GM21390 (cell line): ENCODE measurements at regions not wholly inside any gene's neighbourhood (a gene's known extent, or its start where the extent isn't known, plus 50 kb on each side); places are given as distances from the start of the nearest gene placed in this dataset.

Experiments used
- ATAC-seq: cut with Tn5 transposase; IDR thresholded peaks from one replicate; pipeline ENCODE4 v1.9.1; 2021; ENCODE audit not compliant: unreplicated experiment

- no peak for ATAC-seq
Measured at GRCh38 chr9:97747201-97747965, 50.2 kb upstream of the XPA start.

- no peak for ATAC-seq
Measured at GRCh38 chr9:97748525-97748924, 51.4 kb upstream of the XPA start.

GRCh38 chr9:97749928-97750327 is 52.8 kb upstream of the XPA start:
- ATAC-seq = no peak

- ATAC-seq = no peak
Measured at GRCh38 chr9:97751531-97751930, 54.4 kb upstream of the XPA start.

GRCh38 chr9:97752274-97752673 is 55.1 kb upstream of the XPA start:
- no peak for ATAC-seq

- no peak for ATAC-seq
Measured at GRCh38 chr9:97753364-97753763, 56.2 kb upstream of the XPA start.

GRCh38 chr9:97753975-97754374 is 56.8 kb upstream of the XPA start:
- no peak for ATAC-seq

- no peak for ATAC-seq
Measured at GRCh38 chr9:97755618-97756267, 58.6 kb upstream of the XPA start.

- ATAC-seq = no peak
Measured at GRCh38 chr9:97756991-97757390, 59.9 kb upstream of the XPA start.

- ATAC-seq = no peak
Measured at GRCh38 chr9:97758334-97758916, 61.3 kb upstream of the XPA start.

- no peak for ATAC-seq
Measured at GRCh38 chr9:97759581-97760288, 62.6 kb upstream of the XPA start.

- ATAC-seq = no peak
Measured at GRCh38 chr9:97761056-97761598, 64.0 kb upstream of the XPA start.

- no peak for ATAC-seq
Measured at GRCh38 chr9:97761879-97762278, 64.7 kb upstream of the XPA start.

GRCh38 chr9:97763874-97764273 is 66.7 kb upstream of the XPA start:
- no peak for ATAC-seq

- ATAC-seq = no peak
Measured at GRCh38 chr9:97766092-97766491, 69.0 kb upstream of the XPA start.

- ATAC-seq = no peak
Measured at GRCh38 chr9:97766610-97767009, 69.5 kb upstream of the XPA start.

- ATAC-seq = no peak
Measured at GRCh38 chr9:97767891-97768290, 70.8 kb upstream of the XPA start.

GRCh38 chr9:97768746-97769145 is 71.6 kb upstream of the XPA start:
- ATAC-seq = no peak

- no peak for ATAC-seq
Measured at GRCh38 chr9:97769208-97769607, 72.1 kb upstream of the XPA start.

GRCh38 chr9:97770808-97771372 is 73.8 kb upstream of the XPA start:
- no peak for ATAC-seq

GRCh38 chr9:97771641-97772040 is 74.5 kb upstream of the XPA start:
- no peak for ATAC-seq
